ENCODE measurements at regions not wholly inside any gene's neighbourhood (a gene's known extent, or its start where the extent isn't known, plus 50 kb on each side); places are given as distances from the start of the nearest gene placed in this dataset.
A peak's percentile ranks its signal among the peaks of the same experiment; 100 is the strongest.
"Not testable (repeated sequence)": the region's sequence is repeated elsewhere in the genome, so short reads cannot be mapped to it uniquely, and the experiment has no call there.

- DNase-seq = no peak
- Mint-ChIP-seq H3K4me1 (peaks cover 30% of the 10 kb centered on the region), H3K27me3 (peaks cover 99% of the 10 kb centered on the region), H3K27ac (no peak overlapping the region), H3K9me3 (no peaks in the 10 kb centered on the region), H3K4me3 (no peak overlapping the region), H3K36me3 (no peaks in the 10 kb centered on the region)
- CTCF ChIA-PET = no interaction called here
Observed at GRCh38 chr14:105899071-105899641, 372.8 kb downstream of the TMEM121 start.

GRCh38 chr14:105899657-105900397, 373.4 kb downstream of the TMEM121 start:
- DNase-seq = no peak
- H3K4me1 Mint-ChIP-seq = peaks cover 30% of the 10 kb centered on the region
- peaks cover 99% of the 10 kb centered on the region for H3K27me3 Mint-ChIP-seq
- no peaks in the 10 kb centered on the region for H3K9me3 Mint-ChIP-seq
- H3K27ac Mint-ChIP-seq = no peak overlapping the region
- CTCF ChIA-PET = no interaction called here
- no peaks in the 10 kb centered on the region for H3K36me3 Mint-ChIP-seq
- H3K4me3 Mint-ChIP-seq = no peak overlapping the region

GRCh38 chr14:105900398-105901160, 374.2 kb downstream of the TMEM121 start:
- Mint-ChIP-seq H3K4me3 (no peak overlapping the region), H3K27ac (no peak overlapping the region), H3K9me3 (no peaks in the 10 kb centered on the region), H3K4me1 (peaks cover 30% of the 10 kb centered on the region), H3K27me3 (peaks cover 99% of the 10 kb centered on the region), H3K36me3 (no peaks in the 10 kb centered on the region)
- DNase-seq = no peak
- CTCF ChIA-PET = no interaction called here

GRCh38 chr14:105901226-105901625, 374.8 kb downstream of the TMEM121 start:
- Mint-ChIP-seq H3K27ac (no peak overlapping the region), H3K36me3 (no peaks in the 10 kb centered on the region), H3K4me1 (peaks cover 30% of the 10 kb centered on the region), H3K9me3 (no peaks in the 10 kb centered on the region), H3K27me3 (peaks cover 97% of the 10 kb centered on the region), H3K4me3 (no peak overlapping the region)
- CTCF ChIA-PET = no interaction called here
- no peak for DNase-seq

GRCh38 chr14:105902131-105902898, 375.9 kb downstream of the TMEM121 start:
- DNase-seq = peak; percentile 36
- peaks cover 20% of the 10 kb centered on the region for H3K4me1 Mint-ChIP-seq
- H3K4me3 Mint-ChIP-seq = no peak overlapping the region
- no peak overlapping the region for H3K27ac Mint-ChIP-seq
- no peaks in the 10 kb centered on the region for H3K9me3 Mint-ChIP-seq
- peaks cover 99% of the 10 kb centered on the region for H3K27me3 Mint-ChIP-seq
- CTCF ChIA-PET = no interaction called here
- no peaks in the 10 kb centered on the region for H3K36me3 Mint-ChIP-seq

GRCh38 chr14:105902899-105903165, 376.4 kb downstream of the TMEM121 start:
- CTCF ChIA-PET, H3K4me3 Mint-ChIP-seq, DNase-seq: not testable (repeated sequence)

GRCh38 chr14:105903971-105904370, 377.6 kb downstream of the TMEM121 start:
- Mint-ChIP-seq H3K36me3 (no peaks in the 10 kb centered on the region), H3K4me3 (no peak overlapping the region), H3K27me3 (peaks cover 99% of the 10 kb centered on the region), H3K4me1 (peaks cover 22% of the 10 kb centered on the region), H3K27ac (no peak overlapping the region), H3K9me3 (no peaks in the 10 kb centered on the region)
- no peak for DNase-seq
- CTCF ChIA-PET = no interaction called here

More at GRCh38 chr14:105902899-105903165, 376.4 kb downstream of the TMEM121 start:
- Mint-ChIP-seq H3K4me1 (peaks cover 17% of the 10 kb centered on the region), H3K27me3 (peaks cover 99% of the 10 kb centered on the region)
- H3K27ac Mint-ChIP-seq, H3K9me3 Mint-ChIP-seq, H3K36me3 Mint-ChIP-seq: not testable (repeated sequence)

- peaks cover 99% of the 10 kb centered on the region for H3K27me3 Mint-ChIP-seq
- no peaks in the 10 kb centered on the region for H3K36me3 Mint-ChIP-seq
- H3K9me3 Mint-ChIP-seq = no peaks in the 10 kb centered on the region
- DNase-seq = no peak
- no peak overlapping the region for H3K4me3 Mint-ChIP-seq
- H3K4me1 Mint-ChIP-seq = peaks cover 18% of the 10 kb centered on the region
- CTCF ChIA-PET = no interaction called here
- H3K27ac Mint-ChIP-seq = no peak overlapping the region
Observed at GRCh38 chr14:105904379-105904778, 378.0 kb downstream of the TMEM121 start.

GRCh38 chr14:105905456-105905855, 379.1 kb downstream of the TMEM121 start:
- Mint-ChIP-seq H3K9me3 (no peaks in the 10 kb centered on the region), H3K27ac (no peak overlapping the region), H3K4me3 (no peak overlapping the region), H3K27me3 (peaks cover 99% of the 10 kb centered on the region), H3K36me3 (no peaks in the 10 kb centered on the region), H3K4me1 (peaks cover 15% of the 10 kb centered on the region)
- CTCF ChIA-PET = no interaction called here
- DNase-seq = no peak

GRCh38 chr14:105907276-105907675, 380.9 kb downstream of the TMEM121 start:
- no peaks in the 10 kb centered on the region for H3K36me3 Mint-ChIP-seq
- CTCF ChIA-PET = no interaction called here
- no peak overlapping the region for H3K27ac Mint-ChIP-seq
- DNase-seq = no peak
- H3K27me3 Mint-ChIP-seq = peaks cover 98% of the 10 kb centered on the region
- H3K9me3 Mint-ChIP-seq = no peaks in the 10 kb centered on the region
- no peak overlapping the region for H3K4me3 Mint-ChIP-seq
- peaks cover 10% of the 10 kb centered on the region for H3K4me1 Mint-ChIP-seq

GRCh38 chr14:105908006-105908405, 381.6 kb downstream of the TMEM121 start:
- H3K4me3 Mint-ChIP-seq = no peak overlapping the region
- peaks cover 8% of the 10 kb centered on the region for H3K4me1 Mint-ChIP-seq
- peaks cover 97% of the 10 kb centered on the region for H3K27me3 Mint-ChIP-seq
- no peaks in the 10 kb centered on the region for H3K9me3 Mint-ChIP-seq
- no peak for DNase-seq
- CTCF ChIA-PET = no interaction called here
- H3K36me3 Mint-ChIP-seq = no peaks in the 10 kb centered on the region
- H3K27ac Mint-ChIP-seq = no peak overlapping the region

GRCh38 chr14:105908481-105908911, 382.1 kb downstream of the TMEM121 start:
- CTCF ChIA-PET = no interaction called here
- Mint-ChIP-seq H3K27ac (no peak overlapping the region), H3K4me3 (no peak overlapping the region), H3K4me1 (peaks cover 8% of the 10 kb centered on the region), H3K9me3 (no peaks in the 10 kb centered on the region), H3K27me3 (peaks cover 97% of the 10 kb centered on the region), H3K36me3 (no peaks in the 10 kb centered on the region)
- DNase-seq = peak; percentile 36

- CTCF ChIA-PET = no interaction called here
- Mint-ChIP-seq H3K27me3 (peaks cover 94% of the 10 kb centered on the region), H3K9me3 (no peaks in the 10 kb centered on the region), H3K4me3 (no peak overlapping the region), H3K4me1 (peaks cover 8% of the 10 kb centered on the region), H3K27ac (no peak overlapping the region), H3K36me3 (no peaks in the 10 kb centered on the region)
- no peak for DNase-seq
Observed at GRCh38 chr14:105909046-105909827, 382.9 kb downstream of the TMEM121 start.

- CTCF ChIA-PET, H3K27ac Mint-ChIP-seq, DNase-seq: not testable (repeated sequence)
Observed at GRCh38 chr14:105909828-105910120, 383.4 kb downstream of the TMEM121 start.

More at GRCh38 chr14:105909828-105910120, 383.4 kb downstream of the TMEM121 start:
- peaks cover 94% of the 10 kb centered on the region for H3K27me3 Mint-ChIP-seq
- not testable (repeated sequence) for H3K9me3 Mint-ChIP-seq, H3K4me3 Mint-ChIP-seq, H3K4me1 Mint-ChIP-seq, H3K36me3 Mint-ChIP-seq
